Tibial artery (tissue), 4 donors: ENCODE measurements at regions not wholly inside any gene's neighbourhood (a gene's known extent, or its start where the extent isn't known, plus 50 kb on each side); places are given as distances from the start of the nearest gene placed in this dataset.

Source experiments
- DNase-seq, 2 donors: peaks; one replicate each; pipeline ENCODE4 v3.0.0-alpha.2; 2019
- H3K27ac ChIP-seq, 2 donors: fragments of 200-600 bp; sonication (generic) in 1 of 2; 1 replicate in 1 of 2; 2 replicates in 1 of 2; pipeline ENCODE4 v1.5.1; 2018 to 2019; ENCODE audit warnings: mild to moderate bottlenecking in 1 of 2
- H3K27me3 ChIP-seq, 2 donors: fragments of 200-600 bp; sonication (generic) in 1 of 2; one replicate each; pipeline versions ENCODE4 v1.5.1 to v1.6.0; 2016 to 2019
- H3K36me3 ChIP-seq, 3 donors: fragments of 200-600 bp; sonication (generic) in 2 of 3; one replicate each; pipeline ENCODE4 v1.5.1; 2016 to 2019; ENCODE audit warnings: mild to moderate bottlenecking in 2 of 3
- H3K4me1 ChIP-seq, 4 donors: fragments of 200-600 bp; sonication (generic) in 2 of 4; 1 replicate in 3 of 4; 2 replicates in 1 of 4; pipeline ENCODE4 v1.5.1; 2016 to 2019
- H3K4me3 ChIP-seq, 2 donors: fragments of 200-600 bp; sonication (generic) in 1 of 2; 1 replicate in 1 of 2; 2 replicates in 1 of 2; pipeline ENCODE4 v1.5.1; 2018 to 2019; ENCODE audit warnings: mild to moderate bottlenecking in 2 of 2
- H3K9me3 ChIP-seq, 3 donors: fragments of 200-600 bp; sonication (generic) in 1 of 3; one replicate each; pipeline ENCODE4 v1.5.1; 2016 to 2019
- CTCF ChIP-seq, 2 experiments: fragments of 200-600 bp in 1 of 2; fragments of 450-650 bp in 1 of 2; IDR thresholded peaks; one replicate each; pipeline ENCODE4 v1.5.1; 2017 to 2019; ENCODE audit warnings: antibody characterized with exemption in 2 of 2, mild to moderate bottlenecking in 1 of 2, moderate library complexity in 1 of 2
- intact Hi-C: fragments of 100-400 bp; cut with DNase I; formaldehyde crosslinking; loops from one replicate; pipeline ENCODE4 v1.15.0; 2023; ENCODE audit warnings: low total_unique reads

- intact Hi-C loops: no loop called here
- H3K9me3 ChIP-seq: no peaks in the 10 kb centered on the region
- TF ChIP-seq CTCF (IDR thresholded peaks at IDR 0.05): no peak
- peaks cover 0 to 7% (median 0%) of the 10 kb centered on the region in 4 donors for H3K4me1 ChIP-seq
- H3K4me3 ChIP-seq: no peak overlapping the region
- no peak overlapping the region for H3K27ac ChIP-seq
- H3K27me3 ChIP-seq: no peaks in the 10 kb centered on the region
- no peak for DNase-seq
- no peaks in the 10 kb centered on the region for H3K36me3 ChIP-seq
Observed at GRCh38 chr1:227374846-227375245, 56.6 kb upstream of the CDC42BPA start.

- peak in 1 of 2 donors; percentile 54 for DNase-seq
- no peak overlapping the region for H3K4me3 ChIP-seq
- H3K27ac ChIP-seq: no peak overlapping the region
- intact Hi-C loops: no loop called here
- H3K4me1 ChIP-seq: peaks cover 0 to 7% (median 0%) of the 10 kb centered on the region in 4 donors
- no peaks in the 10 kb centered on the region for H3K9me3 ChIP-seq
- no peaks in the 10 kb centered on the region for H3K27me3 ChIP-seq
- TF ChIP-seq CTCF (IDR thresholded peaks at IDR 0.05): no peak
- no peaks in the 10 kb centered on the region for H3K36me3 ChIP-seq
Observed at GRCh38 chr1:227372726-227373130, 54.4 kb upstream of the CDC42BPA start.

- no peaks in the 10 kb centered on the region for H3K36me3 ChIP-seq
- H3K4me3 ChIP-seq: no peak overlapping the region
- H3K27ac ChIP-seq: no peak overlapping the region
- TF ChIP-seq CTCF (IDR thresholded peaks at IDR 0.05): no peak
- no peak for DNase-seq
- intact Hi-C loops: no loop called here
- no peaks in the 10 kb centered on the region for H3K27me3 ChIP-seq
- H3K4me1 ChIP-seq: peaks cover 0 to 7% (median 0%) of the 10 kb centered on the region in 4 donors
- no peaks in the 10 kb centered on the region for H3K9me3 ChIP-seq
Observed at GRCh38 chr1:227370533-227371254, 52.4 kb upstream of the CDC42BPA start.

GRCh38 chr1:227369102-227369760 is 50.9 kb upstream of the CDC42BPA start:
- intact Hi-C loops: no loop called here
- no peak overlapping the region for H3K27ac ChIP-seq
- H3K4me3 ChIP-seq: no peak overlapping the region
- TF ChIP-seq CTCF (IDR thresholded peaks at IDR 0.05): no peak
- H3K27me3 ChIP-seq: no peaks in the 10 kb centered on the region
- H3K36me3 ChIP-seq: no peaks in the 10 kb centered on the region
- no peak for DNase-seq
- H3K4me1 ChIP-seq: peaks cover 0 to 7% (median 0%) of the 10 kb centered on the region in 4 donors
- H3K9me3 ChIP-seq: no peaks in the 10 kb centered on the region
